Stimulated activated CD4-positive, alpha-beta T cell treated with anti-CD3 and anti-CD28 coated beads, Interleukin-2, amount 100 ng/mL, for 24 hours (primary cell): ENCODE measurements at regions not wholly inside any gene's neighbourhood (a gene's known extent, or its start where the extent isn't known, plus 50 kb on each side); places are given as distances from the start of the nearest gene placed in this dataset.
"Not testable (repeated sequence)": the region's sequence is repeated elsewhere in the genome, so short reads cannot be mapped to it uniquely, and the experiment has no call there.

Source experiments
- DNase-seq, 2 donors: peaks; one replicate each; pipeline ENCODE4 v3.0.0-alpha.2; 2020

GRCh38 chrX:73940893-73941470, 88.5 kb upstream of the XIST start:
- no peak for DNase-seq

- not testable (repeated sequence) for DNase-seq
Observed at GRCh38 chrX:73937843-73938242, 85.3 kb upstream of the XIST start.

DNA sequence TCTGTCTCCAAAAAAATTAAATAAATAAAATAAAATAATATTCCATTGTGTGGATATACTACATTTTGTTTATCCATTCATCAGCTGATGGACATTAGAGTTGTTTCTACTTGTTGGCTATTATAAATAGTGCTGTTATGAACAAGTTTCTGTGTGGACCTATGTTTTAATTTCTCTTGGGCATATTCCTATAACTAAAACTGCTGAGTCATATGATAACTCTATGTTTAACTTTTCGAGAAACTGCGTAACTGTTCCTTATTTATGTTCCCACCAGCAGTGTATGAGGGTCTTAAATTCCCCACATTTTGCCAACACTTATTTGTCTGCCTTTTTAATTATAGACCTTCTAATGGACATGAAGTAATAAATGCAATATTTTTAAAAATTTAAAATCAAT, 80.0 kb upstream of the XIST start:
- DNase-seq = no peak

- DNase-seq = no peak
Observed at GRCh38 chrX:73930300-73930699, 77.8 kb upstream of the XIST start.

DNA sequence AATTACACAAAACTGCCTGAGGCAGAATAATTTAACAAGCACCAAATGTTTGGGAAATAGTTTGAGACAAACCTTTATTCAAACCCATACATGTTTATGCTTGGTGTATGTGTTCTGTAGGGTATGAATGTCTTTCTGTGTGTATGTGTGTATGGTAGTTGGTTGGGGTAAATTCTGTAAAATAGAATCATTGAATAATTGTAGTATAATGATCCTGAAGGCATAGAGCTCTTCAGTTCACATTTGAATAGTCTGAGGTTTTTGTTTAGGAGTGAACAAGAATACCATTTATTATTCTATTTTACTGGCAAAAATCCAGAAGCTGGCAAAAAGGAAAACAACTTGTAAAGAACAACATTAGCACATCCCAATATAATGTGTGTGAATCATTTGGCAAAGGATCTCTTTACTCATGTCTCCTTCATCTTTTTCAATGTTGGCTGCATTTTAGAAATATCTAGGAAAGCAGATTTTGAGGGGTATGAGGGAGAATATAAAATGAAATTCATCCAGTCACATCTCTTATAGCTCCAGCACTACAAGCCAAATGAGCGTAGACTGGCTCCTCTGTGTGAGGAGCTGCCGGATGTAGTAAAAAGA, 70.4 kb upstream of the XIST start:
- DNase-seq = no peak

GRCh38 chrX:73916931-73917667, 64.6 kb upstream of the XIST start:
- DNase-seq = no peak

- DNase-seq = no peak
Observed at GRCh38 chrX:73916489-73916888, 64.0 kb upstream of the XIST start.

DNA sequence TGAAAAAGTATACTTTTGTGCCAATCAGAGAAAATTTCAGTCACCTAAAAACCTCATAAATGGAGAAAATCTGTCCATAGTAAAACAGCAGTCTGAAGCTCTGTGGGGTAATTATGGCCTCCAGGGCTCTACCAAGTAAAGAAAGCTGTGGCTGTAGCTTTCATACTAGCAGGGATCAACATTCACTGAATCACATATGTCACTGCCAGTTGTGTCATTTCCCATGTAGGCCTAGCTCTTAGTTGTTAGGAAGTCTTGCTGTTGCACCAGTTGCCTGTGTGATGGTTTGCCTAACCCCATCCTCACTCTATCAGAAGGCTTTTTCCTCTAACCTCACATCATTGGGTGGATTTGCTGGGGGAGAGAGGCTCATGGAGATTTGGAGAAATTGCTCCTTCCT, 62.3 kb upstream of the XIST start:
- DNase-seq = not testable (repeated sequence)

DNA sequence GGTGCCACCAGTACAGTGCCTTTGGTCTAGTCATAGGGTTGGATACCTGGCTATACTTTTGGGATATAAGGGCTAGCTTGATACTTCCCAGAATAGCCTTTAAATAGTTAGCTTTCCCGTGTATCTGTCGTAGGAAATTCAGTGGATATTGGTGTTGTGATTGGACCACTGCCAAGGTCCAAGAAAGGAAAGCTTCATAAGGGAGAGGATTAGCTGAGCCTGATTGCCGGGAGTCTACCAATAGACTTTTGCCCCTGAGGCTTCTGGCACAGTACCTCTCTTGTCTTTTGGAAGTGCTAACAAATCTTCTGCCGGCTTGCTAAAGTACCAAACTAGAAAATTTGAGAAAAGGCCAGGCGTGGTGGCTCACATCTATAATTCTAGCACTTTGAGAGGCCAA, 61.1 kb upstream of the XIST start:
- DNase-seq = no peak

DNA sequence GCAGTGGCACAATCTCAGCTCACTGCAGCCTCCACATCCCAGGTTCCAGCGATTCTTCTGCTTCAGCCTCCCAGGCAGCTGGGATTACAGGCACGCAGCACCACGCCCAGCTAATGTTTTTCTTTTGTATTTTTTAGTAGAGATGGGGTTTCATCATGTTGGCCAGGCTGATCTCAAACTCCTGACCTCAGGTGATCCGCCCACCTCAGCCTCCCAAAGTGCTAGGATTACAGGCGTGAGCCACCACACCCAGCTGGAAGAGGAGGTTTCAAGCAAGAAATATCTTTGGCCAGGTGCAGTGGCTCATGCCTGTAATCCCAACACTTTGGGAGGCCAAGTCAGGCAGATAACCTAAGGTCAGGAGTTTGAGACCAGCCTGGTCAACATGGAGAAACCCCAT, 59.4 kb upstream of the XIST start:
- DNase-seq = not testable (repeated sequence)

DNA sequence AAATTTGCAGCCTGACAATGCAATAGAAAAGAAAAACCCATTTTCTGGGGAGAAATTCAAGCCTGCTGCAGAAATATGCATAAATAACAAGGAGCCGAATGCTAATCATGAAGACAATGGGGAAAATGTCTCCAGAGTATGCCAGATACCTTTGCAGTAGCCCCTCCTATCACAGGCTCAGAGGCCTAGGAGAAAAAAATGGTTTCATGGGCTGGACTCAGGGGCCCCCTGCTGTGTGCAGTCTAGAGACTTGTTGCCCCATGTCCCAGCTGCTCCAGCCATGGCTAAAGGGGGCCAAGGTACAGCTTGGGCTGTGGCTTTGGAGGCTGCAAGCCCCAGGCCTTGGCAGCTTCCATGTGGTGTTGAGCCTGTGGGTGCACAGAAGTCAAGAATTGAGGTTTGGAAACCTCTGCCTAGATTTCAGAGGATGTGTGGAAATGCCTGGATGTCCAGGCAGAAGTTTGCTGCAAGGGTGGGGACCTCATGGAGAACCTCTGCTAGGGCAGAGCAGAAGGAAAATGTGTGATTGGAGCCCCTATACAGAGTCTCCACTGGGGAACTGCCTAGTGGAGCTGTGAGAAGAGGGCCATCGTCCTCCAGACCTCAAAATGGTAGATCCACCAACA, 53.3 kb upstream of the XIST start:
- DNase-seq = not testable (repeated sequence)

- no peak for DNase-seq
Observed at GRCh38 chrX:73903941-73904340, 51.4 kb upstream of the XIST start.
